ENCODE measurements at regions not wholly inside any gene's neighbourhood (a gene's known extent, or its start where the extent isn't known, plus 50 kb on each side); places are given as distances from the start of the nearest gene placed in this dataset.

DNA sequence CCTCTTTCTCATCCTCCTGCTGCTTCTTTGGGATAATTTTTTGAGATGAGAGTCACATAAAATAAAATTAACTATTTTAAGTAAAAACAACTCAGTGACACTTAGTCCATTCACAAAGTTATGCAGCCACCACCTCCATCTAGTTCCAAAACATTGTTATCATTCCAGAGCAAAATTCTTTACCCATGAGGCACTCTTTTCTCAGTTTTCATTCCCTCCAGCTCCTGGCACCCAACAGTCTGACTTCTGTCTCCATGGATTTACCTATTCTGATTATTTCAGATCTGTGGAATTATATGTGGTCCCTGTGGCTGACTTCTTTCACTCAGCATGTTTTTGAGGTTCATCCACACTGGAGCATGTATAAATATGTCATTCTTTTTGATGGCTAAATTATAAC is 239.9 kb upstream of the DYNLRB2 start:
- peak; percentile 74 for DNase-seq (ENCODE audit: low spot score)

- DNase-seq (ENCODE audit: low spot score): peak; percentile 21
These were observed 240.3 kb upstream of the DYNLRB2 start for GRCh38 chr16:80300456-80300855.

GRCh38 chr16:80299416-80299815 is 241.4 kb upstream of the DYNLRB2 start:
- DNase-seq (ENCODE audit: low spot score): no peak

- DNase-seq (ENCODE audit: low spot score): no peak
These were observed 242.1 kb upstream of the DYNLRB2 start for GRCh38 chr16:80298676-80299075.

DNA sequence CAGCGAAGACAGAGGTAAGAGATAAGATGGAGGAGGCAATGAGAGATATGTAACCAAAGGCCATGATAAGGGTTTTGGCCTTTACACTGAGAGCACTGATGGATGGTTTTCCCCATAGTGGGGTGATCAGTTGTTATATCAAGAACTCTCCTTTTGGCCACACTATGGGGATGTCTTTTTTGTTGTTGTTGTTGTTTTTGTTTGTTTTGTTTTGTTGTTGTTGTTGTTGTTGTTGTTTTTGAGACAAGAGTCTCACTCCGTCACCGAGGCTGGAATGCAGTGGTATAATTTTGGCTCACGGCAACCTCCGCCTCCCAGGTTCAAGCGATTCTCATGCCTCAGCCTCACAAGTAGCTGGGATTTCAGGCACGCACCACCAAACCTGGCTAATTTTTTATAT is 244.8 kb upstream of the DYNLRB2 start:
- DNase-seq (ENCODE audit: low spot score): no peak

- no peak for DNase-seq (ENCODE audit: low spot score)
These were observed 246.6 kb upstream of the DYNLRB2 start for GRCh38 chr16:80294172-80294571.

- DNase-seq (ENCODE audit: low spot score): no peak
These were observed 252.2 kb upstream of the DYNLRB2 start for GRCh38 chr16:80288616-80289015.

DNA sequence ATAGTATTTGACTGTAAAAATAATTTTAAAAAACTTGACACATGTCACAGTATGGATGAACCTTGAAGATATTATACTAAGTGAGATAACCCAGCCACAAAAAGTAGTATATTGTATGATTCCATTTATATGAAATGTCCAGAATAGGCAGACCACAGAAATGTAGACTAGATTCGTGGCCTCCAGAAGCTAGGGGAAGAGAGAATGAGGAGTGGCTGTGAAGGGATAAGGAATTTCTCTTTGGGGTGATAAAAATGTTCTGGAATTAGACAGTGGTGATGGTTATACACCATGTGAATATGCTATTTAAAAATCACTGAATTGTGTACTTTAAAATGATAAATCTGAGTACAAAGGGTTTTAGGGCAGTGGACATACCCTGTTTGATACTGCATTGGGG is 253.1 kb upstream of the DYNLRB2 start:
- DNase-seq (ENCODE audit: low spot score): no peak

DNA sequence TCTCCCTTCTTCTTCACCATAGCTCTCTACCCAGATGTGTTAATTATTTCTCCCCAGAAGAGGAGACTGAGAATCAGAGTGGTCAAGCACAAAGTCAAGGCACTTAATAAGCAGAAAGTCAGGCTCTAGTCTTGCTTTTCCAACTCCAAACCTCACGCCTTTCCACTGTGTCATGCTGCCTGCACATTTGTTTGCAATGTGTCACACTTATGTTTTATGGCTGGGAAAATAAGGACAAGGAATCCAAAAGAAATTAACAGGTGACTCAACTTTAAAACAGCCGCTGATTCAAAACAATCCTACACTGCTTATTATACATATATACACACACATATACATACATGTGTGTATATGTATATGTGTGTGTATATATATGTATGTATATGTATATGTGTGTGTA is 255.7 kb upstream of the DYNLRB2 start:
- DNase-seq (ENCODE audit: low spot score): peak; percentile 72

GRCh38 chr16:80283466-80284392 is 257.1 kb upstream of the DYNLRB2 start:
- no peak for DNase-seq (ENCODE audit: low spot score)

GRCh38 chr16:80280557-80280956 is 260.2 kb upstream of the DYNLRB2 start:
- DNase-seq (ENCODE audit: low spot score): no peak

- DNase-seq (ENCODE audit: low spot score): no peak
These were observed 261.1 kb upstream of the DYNLRB2 start for GRCh38 chr16:80279656-80280055.

- DNase-seq (ENCODE audit: low spot score): no peak
These were observed 263.6 kb upstream of the DYNLRB2 start for GRCh38 chr16:80277182-80277581.

DNA sequence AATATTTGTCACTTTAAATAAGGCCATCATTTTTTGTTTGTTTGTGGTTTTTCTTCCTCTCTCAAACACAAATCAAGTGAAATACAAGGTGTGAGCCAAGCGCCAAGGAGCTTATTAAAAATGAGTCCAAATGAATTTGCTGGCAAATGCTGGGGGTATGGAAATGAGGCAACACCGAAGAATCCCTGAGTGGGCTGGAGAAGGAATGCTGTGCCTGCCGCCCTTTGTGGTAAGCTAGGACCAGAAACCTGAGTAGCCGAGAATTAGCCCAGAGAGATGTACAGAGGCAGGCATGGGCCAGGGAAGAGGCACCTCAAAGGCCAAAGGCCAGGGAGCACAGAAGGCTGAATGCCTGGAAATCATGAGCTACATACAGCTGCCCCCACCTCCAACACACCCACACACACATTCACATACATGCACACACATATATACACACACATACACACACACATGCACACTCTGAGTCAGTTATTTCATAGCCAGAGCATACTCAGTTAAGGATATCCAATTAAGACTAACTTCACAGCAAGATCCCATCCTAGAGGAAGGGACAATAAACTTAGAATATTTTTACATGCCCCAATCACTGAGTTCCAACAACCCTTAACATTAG is 266.1 kb upstream of the DYNLRB2 start:
- DNase-seq (ENCODE audit: low spot score): peak; percentile 79

DNA sequence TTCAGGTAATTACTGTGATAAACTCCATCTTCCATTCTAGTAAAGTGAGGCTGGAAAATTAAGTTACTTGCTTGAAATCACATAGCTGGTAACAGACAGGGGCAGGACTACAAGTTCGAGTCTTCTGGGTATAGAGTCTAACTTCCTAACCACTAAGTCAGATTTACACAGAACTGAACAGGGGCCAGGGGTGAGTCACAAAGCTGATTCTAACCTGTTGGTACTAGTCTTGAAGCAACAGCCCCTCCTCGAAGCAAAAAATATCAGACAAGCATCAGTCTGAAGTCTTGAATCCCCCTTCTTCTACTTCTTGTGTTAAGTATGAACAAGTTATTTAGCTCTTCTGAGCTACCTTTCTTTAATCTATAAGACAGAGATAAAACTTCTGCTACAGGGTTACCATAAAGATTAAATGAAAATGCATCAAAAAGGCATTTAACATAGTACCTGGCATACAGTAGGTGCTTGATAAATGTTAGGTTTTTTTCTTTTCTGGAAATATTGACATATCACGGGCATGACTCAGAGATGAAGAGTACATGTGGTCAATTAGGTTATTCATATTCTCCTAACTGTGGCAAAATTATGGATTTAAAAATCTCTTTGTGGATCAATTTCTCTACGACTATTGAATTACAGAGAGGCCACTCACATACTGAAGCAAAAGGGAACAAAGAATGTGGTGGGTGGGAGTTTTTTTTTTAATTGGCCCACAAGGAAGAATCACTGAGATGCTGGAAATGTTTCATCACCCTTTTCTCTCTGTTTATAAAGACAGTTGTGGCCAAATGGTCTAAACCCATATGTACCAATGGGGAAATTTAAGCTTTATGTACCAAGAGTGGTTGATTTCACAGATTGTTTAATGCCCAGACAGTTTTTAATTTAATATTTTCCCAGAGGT is 266.9 kb upstream of the DYNLRB2 start:
- DNase-seq (ENCODE audit: low spot score): peak; percentile 49

DNA sequence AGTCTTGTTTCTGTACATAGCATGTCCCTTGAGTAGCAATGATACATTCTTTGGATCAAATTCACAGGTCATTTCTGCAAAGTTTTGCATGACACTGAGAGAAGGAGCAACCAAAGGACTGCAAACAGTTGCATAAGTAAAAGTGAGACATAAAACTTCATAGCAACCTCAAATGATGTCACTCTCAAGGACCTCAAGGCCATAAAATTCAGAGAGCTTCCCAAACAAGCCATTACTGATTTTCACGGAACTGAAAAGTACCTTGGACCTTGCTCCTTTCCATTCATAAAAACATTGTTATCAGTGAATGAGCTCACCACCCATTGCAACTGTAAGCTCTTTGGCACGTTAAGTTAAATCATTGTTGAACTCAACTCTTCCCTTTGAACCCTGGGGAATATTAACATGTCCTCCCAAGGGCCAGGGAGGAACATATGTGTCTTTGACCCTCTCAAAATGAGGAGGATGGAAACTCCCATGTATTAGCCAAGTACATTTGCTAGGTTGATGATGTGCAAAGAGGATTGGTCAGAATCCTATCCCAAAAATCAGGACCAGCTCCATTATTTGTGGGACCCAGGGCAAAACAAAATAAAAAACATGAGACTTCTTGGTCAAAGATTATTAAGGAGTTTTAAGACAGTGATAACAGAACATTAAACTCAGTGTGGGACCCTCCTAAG is 275.0 kb upstream of the DYNLRB2 start:
- DNase-seq (ENCODE audit: low spot score): no peak

DNA sequence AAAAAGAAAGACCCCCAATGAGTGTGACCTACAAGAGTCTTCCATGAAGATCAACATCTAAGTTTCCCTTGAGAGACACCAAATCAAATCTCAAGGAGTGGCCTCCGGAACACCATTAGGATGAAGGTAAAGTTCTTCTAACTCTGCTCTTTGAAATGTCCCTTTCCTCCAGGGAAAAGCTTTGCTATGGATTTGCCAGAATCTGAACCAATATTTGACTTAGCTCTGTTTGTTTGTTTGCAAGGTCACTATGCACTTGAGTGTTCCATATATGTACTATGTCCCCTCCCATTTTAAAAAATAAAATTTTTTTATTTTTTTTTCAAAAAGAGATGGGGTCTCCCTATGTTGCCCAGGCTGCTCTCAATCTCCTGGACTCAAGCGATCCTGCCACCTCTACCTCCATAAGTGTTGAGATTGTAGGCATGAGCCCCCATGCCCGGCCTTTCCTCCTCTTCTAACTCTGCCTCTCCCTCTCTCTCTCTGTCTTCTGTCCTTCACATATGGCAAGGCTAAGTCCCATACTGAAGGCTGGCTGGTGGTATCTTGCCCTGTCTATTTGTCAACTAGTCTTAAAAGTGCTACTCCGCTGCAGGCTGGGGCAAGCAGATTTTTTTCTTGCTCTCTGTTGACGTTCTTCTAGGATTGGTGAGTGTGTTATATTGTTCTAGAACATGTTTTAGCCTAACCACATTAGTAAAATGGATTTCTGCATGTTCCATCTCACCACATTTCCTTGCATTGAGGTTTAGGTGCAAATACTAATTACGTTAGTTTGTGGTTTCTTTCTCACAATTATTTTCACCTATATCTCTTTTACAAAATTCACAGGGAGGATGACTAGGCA is 276.7 kb upstream of the DYNLRB2 start:
- DNase-seq (ENCODE audit: low spot score): no peak

- DNase-seq (ENCODE audit: low spot score): no peak
These were observed 277.5 kb upstream of the DYNLRB2 start for GRCh38 chr16:80263181-80263823.

DNA sequence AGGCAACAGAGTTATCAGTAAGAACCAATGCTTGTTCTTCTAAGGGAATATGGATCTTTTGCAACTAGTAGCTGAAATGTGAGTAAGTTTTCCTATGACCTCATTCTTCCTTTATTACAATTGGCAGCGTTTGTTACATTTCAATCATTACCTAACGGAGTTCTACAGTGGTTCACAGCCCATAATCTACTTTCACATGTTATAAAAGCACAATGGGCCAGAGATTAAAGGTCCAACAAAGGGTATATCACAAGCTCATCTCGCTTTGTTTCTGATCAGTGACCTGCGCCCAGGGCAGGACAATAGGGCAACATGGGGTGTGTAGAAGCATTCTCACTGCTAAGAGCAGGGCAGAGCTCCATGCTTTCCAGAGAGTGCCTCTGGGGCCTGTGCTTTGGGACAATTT is 279.9 kb upstream of the DYNLRB2 start:
- DNase-seq (ENCODE audit: low spot score): no peak

GRCh38 chr16:80259290-80259805 is 281.4 kb upstream of the DYNLRB2 start:
- DNase-seq (ENCODE audit: low spot score): no peak

Data from AG20443 (cell line).